DND-41 (cell line): ENCODE measurements at regions not wholly inside any gene's neighbourhood (a gene's known extent, or its start where the extent isn't known, plus 50 kb on each side); places are given as distances from the start of the nearest gene placed in this dataset.

Experiments used
- ATAC-seq: fragments of 200-7000 bp; cut with Tn5 transposase; 3 replicates; pipeline ENCODE4 v1.9.1; 2021; ENCODE audit warnings: low read depth; ENCODE audit not compliant: insufficient read depth
- DNase-seq: peaks from one replicate; pipeline ENCODE4 v3.0.0-alpha.2; 2020
- H2AFZ ChIP-seq: 2 replicates; pipeline ENCODE4 v1.6.0; 2012; ENCODE audit warnings: low read depth, low read length
- H3K27ac ChIP-seq: 2 replicates; pipeline ENCODE4 v1.5.1; 2012; ENCODE audit warnings: low read length, inconsistent platforms
- H3K27me3 ChIP-seq: fragments of 200-600 bp; sonication (generic); 2 replicates; pipeline ENCODE4 v1.6.0; 2012; ENCODE audit warnings: low read length, mild to moderate bottlenecking, inconsistent platforms; ENCODE audit not compliant: insufficient read depth, poor library complexity
- H3K36me3 ChIP-seq: 2 replicates; pipeline ENCODE4 v1.5.1; 2012; ENCODE audit warnings: low read length, inconsistent platforms; ENCODE audit not compliant: insufficient read depth
- H3K4me1 ChIP-seq: 2 replicates; pipeline ENCODE4 v1.5.1; 2012; ENCODE audit warnings: mild to moderate bottlenecking, low read length; ENCODE audit not compliant: insufficient read depth
- H3K4me2 ChIP-seq: 2 replicates; pipeline ENCODE4 v1.6.0; 2012; ENCODE audit warnings: mild to moderate bottlenecking, moderate library complexity, low read length, inconsistent platforms; ENCODE audit not compliant: insufficient read depth
- H3K4me3 ChIP-seq, 2 experiments: fragments of 200-600 bp in 1 of 2; shearing (Covaris generic) in 1 of 2; 2 replicates each; pipeline ENCODE4 v1.5.1; 2012 to 2016; ENCODE audit warnings: inconsistent platforms in 2 of 2, low read length in 2 of 2, mild to moderate bottlenecking in 2 of 2, low read depth in 1 of 2, moderate library complexity in 1 of 2
- H3K79me2 ChIP-seq: 2 replicates; pipeline ENCODE4 v1.6.0; 2012; ENCODE audit warnings: low read length, inconsistent platforms; ENCODE audit not compliant: insufficient read depth
- H3K9ac ChIP-seq: 2 replicates; pipeline ENCODE4 v1.6.0; 2012; ENCODE audit warnings: low read depth, mild to moderate bottlenecking, inconsistent platforms, low read length, moderate library complexity
- H3K9me3 ChIP-seq: 2 replicates; pipeline ENCODE4 v1.5.1; 2012; ENCODE audit warnings: low read length, moderate library complexity, mild to moderate bottlenecking, inconsistent platforms; ENCODE audit not compliant: insufficient read depth, severe bottlenecking
- H4K20me1 ChIP-seq: 2 replicates; pipeline ENCODE4 v1.6.0; 2012; ENCODE audit warnings: low read length; ENCODE audit not compliant: insufficient read depth
- EZH2 ChIP-seq: IDR thresholded peaks from 3 replicates; pipeline ENCODE4 v1.6.1; 2012; ENCODE audit warnings: borderline replicate concordance, low read depth, mild to moderate bottlenecking, moderate library complexity, low read length, inconsistent platforms; ENCODE audit not compliant: severe bottlenecking
- TF ChIP-seq, protein P1 (sequence below): IDR thresholded peaks from 2 replicates; pipeline ENCODE4 v1.5.1; 2012; ENCODE audit warnings: borderline replicate concordance, low read length, moderate library complexity, mild to moderate bottlenecking; ENCODE audit not compliant: poor library complexity, severe bottlenecking; ENCODE audit errors: extremely low read depth

GRCh38 chr12:127909041-127909440 is 357.9 kb upstream of the TMEM132C start:
- no peaks in the 10 kb centered on the region for H3K4me1 ChIP-seq
- H3K4me3 ChIP-seq, result no peak overlapping the region
- H3K27me3 ChIP-seq, result no peaks in the 10 kb centered on the region
- H3K9ac ChIP-seq, result no peak overlapping the region
- TF ChIP-seq, protein P1, sequence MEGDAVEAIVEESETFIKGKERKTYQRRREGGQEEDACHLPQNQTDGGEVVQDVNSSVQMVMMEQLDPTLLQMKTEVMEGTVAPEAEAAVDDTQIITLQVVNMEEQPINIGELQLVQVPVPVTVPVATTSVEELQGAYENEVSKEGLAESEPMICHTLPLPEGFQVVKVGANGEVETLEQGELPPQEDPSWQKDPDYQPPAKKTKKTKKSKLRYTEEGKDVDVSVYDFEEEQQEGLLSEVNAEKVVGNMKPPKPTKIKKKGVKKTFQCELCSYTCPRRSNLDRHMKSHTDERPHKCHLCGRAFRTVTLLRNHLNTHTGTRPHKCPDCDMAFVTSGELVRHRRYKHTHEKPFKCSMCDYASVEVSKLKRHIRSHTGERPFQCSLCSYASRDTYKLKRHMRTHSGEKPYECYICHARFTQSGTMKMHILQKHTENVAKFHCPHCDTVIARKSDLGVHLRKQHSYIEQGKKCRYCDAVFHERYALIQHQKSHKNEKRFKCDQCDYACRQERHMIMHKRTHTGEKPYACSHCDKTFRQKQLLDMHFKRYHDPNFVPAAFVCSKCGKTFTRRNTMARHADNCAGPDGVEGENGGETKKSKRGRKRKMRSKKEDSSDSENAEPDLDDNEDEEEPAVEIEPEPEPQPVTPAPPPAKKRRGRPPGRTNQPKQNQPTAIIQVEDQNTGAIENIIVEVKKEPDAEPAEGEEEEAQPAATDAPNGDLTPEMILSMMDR, result no peak
- H3K36me3 ChIP-seq, result no peaks in the 10 kb centered on the region
- no peaks in the 10 kb centered on the region for H3K9me3 ChIP-seq
- no peak overlapping the region for H3K4me2 ChIP-seq
- DNase-seq, result no peak
- no peaks in the 10 kb centered on the region for H4K20me1 ChIP-seq
- H3K79me2 ChIP-seq, result no peaks in the 10 kb centered on the region
- no peak overlapping the region for H2AFZ ChIP-seq
- H3K27ac ChIP-seq, result no peak overlapping the region
- no peak for ATAC-seq

GRCh38 chr12:127911291-127911690 is 355.7 kb upstream of the TMEM132C start:
- H2AFZ ChIP-seq, result no peak overlapping the region

GRCh38 chr12:127912035-127912665 is 354.8 kb upstream of the TMEM132C start:
- ATAC-seq, result no peak
- TF ChIP-seq EZH2, result no peak
- TF ChIP-seq, protein P1, result no peak

More at GRCh38 chr12:127911291-127911690, 355.7 kb upstream of the TMEM132C start:
- Histone ChIP-seq H3K27ac (no peak overlapping the region), H3K27me3 (no peaks in the 10 kb centered on the region), H3K4me3 (no peak overlapping the region), H3K36me3 (no peaks in the 10 kb centered on the region), H3K4me2 (no peak overlapping the region), H3K4me1 (no peaks in the 10 kb centered on the region), H3K9me3 (no peaks in the 10 kb centered on the region), H3K9ac (no peak overlapping the region), H4K20me1 (no peaks in the 10 kb centered on the region), H3K79me2 (no peaks in the 10 kb centered on the region)
- DNase-seq (no peak), ATAC-seq (no peak)
- no peak for TF ChIP-seq EZH2
- TF ChIP-seq, protein P1, result no peak

More at GRCh38 chr12:127912035-127912665, 354.8 kb upstream of the TMEM132C start:
- H3K4me2 ChIP-seq, result no peak overlapping the region
- no peaks in the 10 kb centered on the region for H3K4me1 ChIP-seq
- no peaks in the 10 kb centered on the region for H3K27me3 ChIP-seq
- H3K36me3 ChIP-seq, result no peaks in the 10 kb centered on the region
- H3K9me3 ChIP-seq, result no peaks in the 10 kb centered on the region
- H3K9ac ChIP-seq, result no peak overlapping the region
- no peak overlapping the region for H2AFZ ChIP-seq
- H4K20me1 ChIP-seq, result no peaks in the 10 kb centered on the region
- no peak overlapping the region for H3K27ac ChIP-seq
- DNase-seq, result no peak
- no peaks in the 10 kb centered on the region for H3K79me2 ChIP-seq
- H3K4me3 ChIP-seq, result no peak overlapping the region
